Pulmonary artery endothelial cell (primary cell): ENCODE measurements at regions not wholly inside any gene's neighbourhood (a gene's known extent, or its start where the extent isn't known, plus 50 kb on each side); places are given as distances from the start of the nearest gene placed in this dataset.
"Not testable (repeated sequence)": the region's sequence is repeated elsewhere in the genome, so short reads cannot be mapped to it uniquely, and the experiment has no call there.

Experiments used
- DNase-seq: peaks from one replicate; pipeline ENCODE4 v3.0.0-alpha.2; 2011; ENCODE audit warnings: low read depth, low spot score

DNA sequence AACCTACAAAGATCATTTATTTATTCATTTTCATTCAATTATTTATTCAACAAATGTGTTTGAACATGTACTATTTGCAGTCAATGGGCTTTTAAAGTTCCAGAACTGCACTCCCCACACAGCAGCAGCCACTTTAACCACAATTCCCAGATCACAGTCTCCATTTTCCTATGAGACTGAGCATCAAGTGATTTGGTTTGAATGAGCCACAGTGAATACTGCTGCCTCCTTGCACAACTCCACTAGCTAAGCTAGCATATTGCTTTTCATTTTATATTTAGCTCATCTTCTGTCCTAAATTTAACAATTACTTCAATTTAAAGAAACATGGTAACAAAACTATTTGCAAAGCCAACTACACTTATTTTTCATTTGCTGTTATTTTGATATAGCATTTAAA, 353.4 kb upstream of the VRK2 start:
- DNase-seq, result no peak

DNA sequence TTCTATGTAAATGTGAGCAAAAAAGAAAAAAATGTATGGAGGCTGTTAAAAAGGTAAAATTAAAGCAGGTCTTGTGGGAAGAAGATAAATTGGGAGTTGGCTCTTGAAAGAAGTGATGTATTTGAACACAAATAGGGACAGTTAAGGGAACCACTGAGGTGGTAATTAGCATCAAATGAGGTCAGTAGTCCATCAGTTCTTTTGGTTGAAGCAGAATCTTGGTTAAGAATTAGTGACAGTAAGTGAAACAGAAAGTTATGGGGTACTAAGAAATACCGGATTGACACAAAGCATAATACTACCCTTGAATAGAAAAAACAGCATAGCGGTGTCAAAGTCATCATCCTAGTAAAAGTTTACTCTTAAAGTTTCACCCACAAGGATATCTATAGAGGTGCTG, 352.6 kb upstream of the VRK2 start:
- DNase-seq, result no peak

DNA sequence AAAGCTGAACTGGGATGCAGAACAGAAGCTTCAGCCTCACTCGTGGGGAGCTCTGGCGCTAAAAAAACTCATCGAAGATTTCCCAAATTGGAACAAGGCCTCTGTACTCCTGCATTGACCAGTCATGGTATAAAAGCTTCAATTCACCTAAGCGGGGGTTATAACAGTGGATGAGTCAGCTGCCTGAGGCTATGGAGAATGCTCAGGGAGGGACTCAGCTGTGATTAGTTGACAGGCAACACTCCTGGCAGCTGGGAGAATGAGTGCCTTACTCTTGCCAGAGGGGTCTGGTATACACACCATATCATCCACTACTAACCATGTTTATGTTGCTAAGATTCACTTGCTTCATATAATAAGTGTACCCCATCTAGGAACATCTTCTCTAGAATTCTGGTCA, 350.6 kb upstream of the VRK2 start:
- no peak for DNase-seq

DNA sequence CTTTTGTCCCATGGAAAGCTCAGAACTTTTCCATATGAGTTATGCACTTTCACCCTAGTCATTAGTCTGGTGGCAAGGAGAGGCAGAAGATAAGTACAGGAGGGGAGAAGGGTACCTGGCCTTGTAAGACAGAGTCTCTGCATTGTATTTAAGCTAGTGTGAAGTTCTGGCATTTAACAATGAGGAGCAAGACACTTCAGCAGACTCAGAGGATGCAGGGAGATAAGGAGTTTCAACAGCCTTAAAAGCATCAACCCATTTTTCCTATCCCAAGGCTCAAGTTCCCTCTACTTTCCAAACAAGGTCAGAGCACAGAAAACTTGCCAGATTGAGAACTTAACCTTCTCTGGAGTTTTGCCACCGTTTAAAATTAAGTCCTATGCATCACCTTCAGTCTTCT, 348.2 kb upstream of the VRK2 start:
- no peak for DNase-seq

DNA sequence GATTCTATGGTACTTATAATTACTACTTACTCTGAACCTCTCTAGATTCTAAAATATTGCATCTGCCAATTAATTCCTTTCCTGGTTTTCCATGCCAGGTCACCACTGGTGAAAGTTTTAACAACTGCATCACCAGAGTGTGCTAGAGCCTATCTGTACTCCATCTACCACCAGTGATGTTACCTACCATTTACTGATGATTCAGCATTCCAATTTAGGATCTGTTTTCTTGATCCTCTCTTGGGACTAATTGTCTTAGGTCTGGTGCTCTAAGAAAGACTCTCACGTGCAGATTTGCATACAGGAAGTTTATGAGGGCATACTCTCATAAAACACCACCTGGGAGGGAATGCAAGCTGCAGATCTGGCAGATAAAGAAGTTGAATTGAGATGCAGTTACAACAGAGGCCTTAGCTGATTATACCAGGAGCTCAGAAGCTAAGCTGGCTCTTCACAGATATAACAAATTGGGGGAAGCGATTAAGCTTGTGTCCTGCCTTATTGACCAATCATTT, 347.6 kb upstream of the VRK2 start:
- no peak for DNase-seq

DNA sequence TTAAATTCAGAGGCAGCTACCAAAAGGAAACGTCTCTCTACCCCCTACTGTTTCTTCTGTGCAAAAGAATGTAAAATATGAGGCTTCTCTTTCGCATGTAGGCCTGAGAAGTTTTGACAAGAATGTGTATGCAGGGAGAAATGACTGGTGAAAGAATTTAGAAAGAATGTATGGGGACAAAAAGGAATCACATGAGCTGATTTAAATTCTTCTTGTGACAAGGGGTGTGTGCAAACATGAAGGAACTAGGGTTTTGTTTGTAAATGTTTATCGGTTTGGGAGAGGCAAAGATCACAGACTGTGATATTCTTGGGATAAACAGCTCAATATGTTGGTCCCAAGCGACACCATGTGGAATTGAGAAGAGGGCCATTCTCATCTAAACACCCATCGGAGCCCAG, 345.2 kb upstream of the VRK2 start:
- DNase-seq, result no peak

DNA sequence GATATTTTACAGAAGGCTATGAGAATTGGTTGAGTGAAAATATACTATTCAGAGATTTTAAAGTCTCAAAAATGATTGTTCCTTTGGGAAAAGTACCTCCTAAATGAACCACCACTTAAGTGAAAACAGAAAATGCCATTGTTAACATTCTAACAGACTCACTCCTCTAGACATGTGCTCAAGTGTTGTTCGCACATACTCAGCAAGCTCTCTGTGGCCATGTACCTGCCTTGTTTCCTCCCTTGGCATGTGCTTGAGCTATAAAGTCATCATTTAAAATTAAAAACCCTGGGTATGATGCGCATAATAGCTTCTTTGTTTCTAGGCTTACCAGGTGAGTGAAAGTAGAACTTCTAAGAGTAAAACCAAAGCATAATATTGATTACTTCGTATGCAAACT, 343.2 kb upstream of the VRK2 start:
- DNase-seq, result no peak

DNA sequence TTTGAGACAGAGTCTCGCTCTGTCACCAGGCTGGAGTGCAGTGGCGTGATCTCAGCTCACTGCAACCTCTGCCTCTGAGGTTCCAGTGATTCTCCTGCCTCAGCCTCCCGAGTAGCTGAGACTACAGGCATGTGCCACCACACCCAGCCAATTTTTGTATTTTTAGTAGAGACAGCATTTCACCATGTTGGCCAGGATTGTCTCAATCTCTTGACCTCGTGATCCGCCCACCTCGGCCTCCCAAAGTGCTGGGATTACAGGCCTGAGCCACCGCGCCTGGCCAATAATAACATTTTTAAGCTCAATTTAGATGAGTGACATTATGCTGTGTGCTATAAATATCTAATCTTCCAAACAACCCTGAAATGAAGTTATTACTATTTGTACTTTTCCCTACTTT, 338.8 kb upstream of the VRK2 start:
- DNase-seq, result not testable (repeated sequence)

DNA sequence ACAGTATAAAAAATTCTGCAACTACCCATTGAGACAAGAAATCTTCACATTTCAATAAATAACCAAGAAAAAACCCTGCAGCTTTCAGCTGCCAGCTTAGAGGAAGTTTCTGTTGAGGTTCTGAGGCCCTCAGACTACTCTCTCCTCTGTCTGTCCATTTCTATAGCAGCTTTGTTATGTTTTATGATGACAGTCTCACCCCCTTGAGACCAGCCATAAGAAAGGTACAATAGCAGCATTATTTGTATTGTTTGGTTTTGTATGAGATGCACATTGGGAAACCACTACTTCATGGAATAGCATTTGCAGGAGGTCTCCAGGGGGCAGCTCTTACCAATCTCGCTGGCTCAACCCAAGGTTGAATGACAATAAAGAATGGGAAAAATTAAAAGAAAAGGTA, 334.6 kb upstream of the VRK2 start:
- DNase-seq, result no peak

DNA sequence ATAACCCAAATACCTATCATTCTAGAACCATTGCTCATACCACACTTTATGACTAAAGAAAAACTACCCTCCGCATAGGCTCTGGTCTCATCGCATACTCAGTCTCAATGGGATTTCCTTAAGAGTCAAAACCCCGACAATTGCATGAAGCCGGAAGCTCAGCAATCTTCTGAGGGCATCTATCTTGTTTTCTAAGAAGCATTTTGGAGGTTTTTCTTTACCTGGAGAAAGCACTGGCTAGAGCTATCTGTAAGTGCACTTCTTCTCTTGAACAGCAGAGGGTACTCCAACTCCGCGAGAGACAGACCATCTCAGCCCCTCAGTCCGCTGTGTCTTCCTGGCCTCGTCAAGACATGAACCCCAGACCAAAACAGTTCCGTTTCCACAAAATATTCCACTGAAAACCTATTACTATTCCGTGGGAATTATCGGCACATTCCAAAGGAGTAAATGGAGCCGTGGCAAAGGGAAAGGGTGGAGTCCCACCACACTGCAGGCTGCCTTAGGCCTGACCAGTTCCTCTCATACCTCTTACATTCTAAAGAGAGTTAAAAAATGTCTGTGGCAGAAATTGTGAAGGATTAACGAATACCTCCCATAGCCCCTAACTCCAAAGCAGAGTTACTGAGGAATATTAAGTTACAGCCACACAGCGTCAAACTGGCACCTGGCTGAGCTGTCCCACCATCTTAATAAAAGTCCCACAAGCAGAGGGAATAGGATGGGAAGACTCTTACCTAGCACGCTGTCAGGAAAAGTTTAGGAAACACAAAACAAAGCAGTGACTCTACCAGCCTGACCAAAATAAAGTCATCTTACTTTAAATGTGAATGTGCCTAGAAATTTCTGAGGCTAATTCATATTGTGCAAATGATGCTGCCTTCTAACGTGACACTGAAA, 325.6 kb upstream of the VRK2 start:
- DNase-seq, result peak; percentile 7

DNA sequence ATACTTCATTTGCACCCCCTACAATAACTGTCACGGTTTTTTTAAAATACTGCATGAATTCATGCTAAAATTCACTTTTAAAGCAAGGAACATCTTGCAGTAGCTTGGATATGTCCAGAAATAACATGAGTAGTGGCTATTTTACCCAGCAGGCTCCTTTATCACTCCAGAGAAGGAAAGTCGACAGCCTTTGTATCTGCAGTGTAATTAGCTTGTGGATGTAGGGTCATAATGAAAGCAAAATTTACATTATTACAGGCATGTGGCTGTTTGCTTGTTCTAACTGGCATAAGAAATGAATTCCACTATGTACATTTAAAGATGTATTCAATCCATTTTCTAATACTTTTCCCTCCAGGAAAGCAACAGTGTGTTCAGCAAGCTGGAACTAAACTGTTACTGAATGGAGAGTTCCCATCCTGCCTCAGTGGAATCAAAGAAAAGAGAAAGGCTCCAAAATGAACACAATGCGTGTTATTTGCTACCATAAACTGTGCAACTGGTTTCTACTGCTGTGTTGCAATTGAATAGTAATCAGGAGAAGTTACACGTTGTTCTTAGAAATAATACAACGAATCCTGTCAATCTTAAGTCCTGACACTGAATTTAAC, 321.2 kb upstream of the VRK2 start:
- no peak for DNase-seq

DNA sequence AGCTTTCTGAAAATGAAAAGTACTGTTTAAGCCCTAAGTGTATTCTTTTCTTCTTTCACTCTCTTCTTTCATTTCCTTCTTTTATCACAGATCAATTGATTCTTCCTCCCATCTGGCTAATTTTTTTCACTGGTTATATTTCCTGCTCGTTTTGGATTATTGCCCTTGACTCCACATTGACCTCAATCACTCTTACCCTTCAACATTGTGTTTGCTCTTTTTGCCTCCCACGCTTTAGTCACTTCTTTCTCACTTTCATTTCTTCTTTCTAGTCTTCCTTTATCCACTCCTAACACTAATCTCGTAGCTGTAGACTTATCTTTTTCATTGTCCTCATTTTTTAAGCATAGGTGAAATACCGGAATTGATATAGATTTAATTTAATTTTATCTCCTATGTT, 320.3 kb upstream of the VRK2 start:
- DNase-seq, result no peak

DNA sequence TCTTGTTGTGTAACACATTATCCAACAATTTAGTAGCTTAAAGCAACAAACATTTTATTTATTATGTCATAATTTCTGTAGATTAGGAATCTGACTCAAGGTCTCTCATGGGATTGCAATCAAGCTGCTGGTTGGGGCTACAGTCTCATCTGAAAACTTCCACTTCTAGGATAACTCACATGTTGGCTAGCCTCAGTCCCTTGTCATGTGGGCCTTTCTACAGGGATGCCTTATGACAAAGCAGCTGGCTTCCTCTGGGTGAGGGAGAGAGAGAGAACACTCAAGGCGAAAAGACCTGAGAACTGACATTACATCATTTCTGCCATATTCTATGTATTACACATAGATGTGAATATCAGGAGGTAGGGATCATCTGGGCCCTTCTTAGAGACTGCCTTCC, 317.9 kb upstream of the VRK2 start:
- no peak for DNase-seq

DNA sequence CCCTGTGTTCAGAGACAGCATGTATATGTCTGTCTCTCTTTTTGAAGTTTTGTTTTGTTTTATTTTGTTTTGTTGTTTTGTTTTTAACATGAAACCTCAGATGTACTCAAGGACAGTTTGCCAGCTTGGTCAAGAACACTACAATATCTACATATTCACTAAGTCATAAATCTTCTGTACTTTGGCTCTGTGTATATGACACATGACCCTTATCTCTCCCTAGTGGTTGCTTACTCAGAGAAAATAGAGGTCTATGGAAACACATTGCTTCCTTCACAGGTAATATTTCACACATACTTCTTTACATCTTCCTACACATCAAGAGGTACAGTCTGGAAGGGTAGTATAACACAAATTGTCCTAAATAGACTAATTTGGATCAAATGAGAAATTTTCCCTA, 312.6 kb upstream of the VRK2 start:
- no peak for DNase-seq

DNA sequence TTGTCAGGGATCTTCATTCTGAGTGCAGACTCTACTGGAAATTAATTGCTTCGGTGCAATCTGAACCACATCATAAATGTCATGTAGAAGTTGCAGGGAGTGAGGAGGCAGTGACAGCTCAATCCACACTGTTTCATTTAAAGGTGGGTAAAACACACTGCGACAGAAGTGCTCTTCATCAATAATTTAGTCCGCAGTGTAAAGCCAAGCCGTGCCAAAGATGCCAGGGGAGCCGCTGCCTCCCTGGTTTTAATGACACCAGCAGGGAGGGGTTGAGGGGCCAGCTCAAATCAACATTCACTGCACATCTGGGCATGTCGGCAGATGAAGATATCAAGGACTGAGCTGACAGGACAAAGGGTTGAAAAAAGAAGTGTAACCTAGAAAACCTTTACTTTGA, 305.7 kb upstream of the VRK2 start:
- no peak for DNase-seq

DNA sequence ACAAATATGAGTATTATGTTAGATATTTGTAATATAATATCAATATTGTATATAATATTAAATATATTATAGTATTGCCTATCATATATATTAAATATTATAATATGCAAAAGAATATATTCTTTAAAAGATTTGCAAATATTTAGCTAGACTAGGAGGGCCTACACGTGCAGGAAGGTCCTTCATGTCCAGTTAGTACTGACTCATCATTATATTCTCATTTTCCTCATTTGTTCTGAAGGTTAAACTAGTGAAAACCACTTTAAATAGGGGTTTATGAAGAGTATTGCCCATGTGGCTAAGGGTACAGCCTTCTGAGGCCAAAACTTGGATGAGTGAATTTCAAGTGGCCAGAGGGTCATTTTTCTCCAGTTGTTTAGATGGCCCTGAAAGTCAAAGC, 293.0 kb upstream of the VRK2 start:
- no peak for DNase-seq

DNA sequence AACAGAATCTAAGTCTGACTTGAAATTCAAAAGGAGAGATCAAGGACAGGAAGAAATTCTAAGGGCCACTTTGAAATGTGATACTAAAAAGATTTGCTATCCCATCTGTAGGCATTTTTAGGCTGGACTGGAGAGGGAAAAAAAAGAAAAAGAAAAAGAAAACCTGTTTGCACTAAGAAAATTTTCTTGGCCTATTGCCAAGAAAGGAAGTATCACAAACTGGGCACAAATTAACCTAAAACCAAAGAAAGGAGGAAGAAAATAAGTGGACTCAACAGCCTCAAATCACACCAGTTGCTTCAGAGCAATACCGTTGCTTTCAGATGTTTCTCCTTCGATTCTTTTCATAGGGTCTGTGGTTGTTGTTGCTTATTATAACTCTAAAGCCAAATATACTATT, 287.9 kb upstream of the VRK2 start:
- no peak for DNase-seq

DNA sequence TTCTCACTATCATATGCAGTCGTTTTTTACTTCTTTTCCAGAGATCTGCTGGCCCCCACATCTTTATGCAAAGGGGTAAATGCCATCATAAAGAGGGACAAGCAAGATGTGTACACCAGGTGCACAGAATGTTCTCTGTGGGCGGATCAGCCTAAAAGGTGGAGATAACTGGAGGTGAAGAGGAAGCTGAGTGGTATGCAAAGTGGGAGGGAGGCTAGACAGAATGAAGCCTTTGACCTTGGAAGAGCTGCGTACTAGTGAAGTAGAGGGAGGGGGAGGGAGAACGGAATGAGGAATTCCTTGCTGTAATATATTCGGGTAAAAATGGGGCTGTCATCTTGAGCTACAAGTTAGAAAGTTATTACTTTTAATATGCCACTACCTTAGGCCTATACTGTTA, 287.5 kb upstream of the VRK2 start:
- DNase-seq, result no peak

DNA sequence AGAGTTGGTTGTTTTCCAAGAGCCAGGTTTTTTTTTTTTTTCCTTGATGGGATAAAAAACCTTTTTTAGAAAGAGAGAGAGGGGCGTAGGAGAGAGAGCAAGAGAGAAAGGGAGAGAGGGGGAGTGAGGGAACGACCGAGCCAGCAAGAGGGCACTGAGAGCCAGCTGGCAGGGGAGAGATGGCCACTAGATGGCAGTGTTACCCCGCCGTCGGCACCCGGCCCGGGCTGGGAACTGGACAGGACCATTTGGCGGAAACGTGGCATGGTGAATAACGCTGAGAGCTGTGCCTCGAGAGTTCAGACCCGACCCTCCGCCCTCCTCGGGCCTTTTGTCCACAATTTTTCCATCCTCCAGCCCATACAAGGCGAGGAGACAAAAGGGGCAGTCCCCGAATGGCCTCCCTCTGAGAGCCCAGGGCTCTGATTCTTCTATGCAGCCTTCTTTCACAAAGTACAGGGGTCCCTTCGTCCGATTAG, 286.7 kb upstream of the VRK2 start:
- peak; percentile 11 for DNase-seq

DNA sequence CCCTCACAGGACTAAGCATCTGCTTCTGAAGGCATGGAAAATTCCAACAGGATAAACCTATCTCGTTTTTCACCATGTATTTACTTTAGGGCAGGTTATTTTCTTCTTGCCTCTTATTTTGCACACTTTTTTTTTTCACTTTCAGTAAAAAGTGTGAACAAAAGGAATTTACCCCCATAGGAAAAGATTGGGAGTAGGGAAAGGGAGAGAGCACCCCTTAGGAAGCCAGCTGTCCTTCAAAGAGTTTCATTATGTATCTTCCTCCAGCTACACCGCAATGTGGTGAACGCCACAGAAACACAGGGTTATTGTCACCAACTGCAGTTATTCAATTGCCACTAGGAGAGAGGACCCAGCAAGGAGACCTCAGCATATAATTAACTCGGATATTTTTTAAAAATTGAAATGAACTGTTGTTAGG, 286.2 kb upstream of the VRK2 start:
- DNase-seq, result no peak

DNA sequence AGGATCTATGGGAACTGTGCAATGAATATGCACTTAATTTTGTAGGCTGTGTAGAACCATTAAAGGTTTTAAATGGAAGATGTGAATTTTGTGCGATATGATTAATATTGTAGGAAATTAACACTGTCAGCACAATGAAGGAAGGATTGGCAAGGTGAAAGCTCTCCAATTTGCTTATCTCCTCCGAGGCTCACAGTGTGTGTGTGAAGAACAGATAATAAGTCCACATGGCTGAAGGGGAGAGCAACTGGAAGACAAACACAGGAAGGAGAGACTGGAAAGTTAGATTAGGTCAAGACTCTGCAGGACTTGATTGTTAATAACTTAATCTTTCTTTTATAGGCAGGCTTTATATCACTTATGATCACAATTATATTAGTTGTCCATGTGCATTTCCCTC, 269.7 kb upstream of the VRK2 start:
- no peak for DNase-seq

DNA sequence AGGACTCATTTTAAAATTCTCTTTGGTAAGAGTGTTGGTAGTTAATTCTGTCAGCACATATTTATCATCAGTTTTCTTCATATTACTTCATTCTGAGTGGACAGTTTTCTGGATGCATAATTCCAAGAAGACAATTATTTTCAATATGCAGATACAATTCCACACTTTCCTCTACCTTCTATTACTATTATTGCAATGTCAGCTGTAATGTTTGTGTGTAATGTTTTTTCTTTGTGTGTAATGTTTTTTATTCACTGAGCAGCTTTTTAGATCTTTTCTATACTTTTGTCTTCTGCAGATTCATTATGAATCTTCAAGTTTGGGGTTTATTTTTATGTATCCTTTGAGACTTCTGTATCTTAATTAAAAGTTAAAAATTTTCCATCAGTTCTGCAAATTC, 264.0 kb upstream of the VRK2 start:
- DNase-seq, result no peak

DNA sequence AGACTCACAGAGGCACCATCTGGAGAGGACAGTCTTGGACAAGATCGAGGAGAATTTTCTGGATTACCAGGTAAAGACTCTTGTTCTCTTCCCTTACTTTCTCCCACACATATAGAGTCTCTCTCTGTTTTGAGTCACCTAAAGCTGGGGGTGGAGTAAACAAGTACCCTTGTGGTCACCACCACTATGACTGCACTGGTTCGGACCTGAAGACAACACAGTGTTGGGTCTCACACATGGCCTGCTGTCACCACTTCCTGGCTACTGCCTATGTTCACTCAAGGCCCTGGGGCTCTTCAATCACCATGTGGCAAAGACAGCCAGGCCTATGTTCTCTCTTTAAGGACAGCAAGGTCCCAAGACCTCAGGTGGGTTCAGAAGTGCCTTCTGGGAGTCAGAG, 253.3 kb upstream of the VRK2 start:
- no peak for DNase-seq
